NCI-H187 treated with DMSO at 0.1 percent for 48 hours (cell line): ENCODE measurements at regions not wholly inside any gene's neighbourhood (a gene's known extent, or its start where the extent isn't known, plus 50 kb on each side); places are given as distances from the start of the nearest gene placed in this dataset.
"Not testable (repeated sequence)": the region's sequence is repeated elsewhere in the genome, so short reads cannot be mapped to it uniquely, and the experiment has no call there.

ENCODE experiments used
- DNase-seq: peaks from one replicate; lab custom pipeline; 2025; lab: John Stamatoyannopoulos, UW

DNA sequence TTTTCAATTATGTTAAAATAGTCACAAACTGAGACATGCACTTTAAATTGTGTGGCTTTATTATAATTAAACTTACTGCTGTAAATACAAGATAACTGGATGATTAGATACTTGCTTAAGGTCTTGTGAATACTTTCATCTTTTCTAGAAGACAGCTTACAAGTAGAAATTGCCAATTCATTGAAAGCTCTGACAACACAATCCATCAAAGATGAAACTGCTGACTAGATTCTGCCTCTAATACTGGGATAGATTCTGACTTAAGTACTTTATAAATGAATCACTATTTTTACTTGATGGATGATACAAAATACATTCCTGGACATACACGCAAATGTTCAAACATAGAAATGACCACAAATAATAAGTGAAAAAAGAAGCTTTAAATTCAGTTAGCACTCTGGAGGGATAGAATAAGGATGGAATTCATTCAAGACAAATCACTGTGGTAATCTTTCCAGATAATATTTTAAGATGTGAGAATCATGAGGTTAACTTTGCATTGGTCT lies 876.8 kb downstream of the RPS29 start:
- DNase-seq = no peak

DNA sequence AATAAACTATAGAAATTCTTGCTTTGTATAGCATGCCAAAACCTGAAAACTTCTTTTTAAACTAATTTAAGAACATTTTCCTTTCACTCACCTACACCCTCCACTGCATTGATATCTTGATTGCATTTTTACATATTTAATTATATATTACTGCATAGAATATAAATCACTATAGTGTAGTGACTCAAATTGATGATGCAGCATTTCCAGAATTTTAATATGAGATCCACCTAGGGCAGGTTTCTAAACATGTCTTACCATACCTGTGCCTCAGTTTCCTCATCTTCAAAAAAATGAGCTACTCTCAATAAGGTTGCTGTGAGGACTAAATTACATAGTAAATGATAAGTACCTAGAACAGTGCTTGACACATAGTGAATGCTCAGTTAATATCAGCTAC lies 881.5 kb downstream of the RPS29 start:
- DNase-seq = no peak

- no peak for DNase-seq
These were observed 882.3 kb downstream of the RPS29 start for GRCh38 chr14:48703728-48704467.

DNA sequence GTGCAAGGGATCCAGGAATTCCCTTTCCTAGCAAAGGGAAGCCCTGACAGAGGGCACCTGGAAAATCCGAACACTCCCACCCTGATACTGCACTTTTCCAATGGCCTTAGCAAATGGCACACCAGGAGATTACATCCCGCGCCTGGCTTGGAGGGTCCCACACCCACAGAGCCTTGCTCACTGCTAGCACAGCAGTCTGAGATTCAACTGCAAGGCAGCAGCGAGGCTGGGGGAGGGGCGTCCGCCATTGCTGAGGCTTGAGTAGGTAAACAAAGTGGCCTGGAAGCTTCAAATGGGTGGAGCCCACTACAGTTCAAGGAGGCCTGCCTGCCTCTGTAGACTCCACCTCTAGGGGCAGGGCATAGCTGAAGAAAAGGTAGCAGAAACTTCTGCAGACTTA lies 888.8 kb downstream of the RPS29 start:
- DNase-seq = not testable (repeated sequence)

- DNase-seq = no peak
These were observed 892.4 kb downstream of the RPS29 start for GRCh38 chr14:48693793-48694192.

- DNase-seq = no peak
These were observed 895.8 kb downstream of the RPS29 start for GRCh38 chr14:48690349-48690748.

- no peak for DNase-seq
These were observed 899.5 kb downstream of the RPS29 start for GRCh38 chr14:48686650-48687049.

DNA sequence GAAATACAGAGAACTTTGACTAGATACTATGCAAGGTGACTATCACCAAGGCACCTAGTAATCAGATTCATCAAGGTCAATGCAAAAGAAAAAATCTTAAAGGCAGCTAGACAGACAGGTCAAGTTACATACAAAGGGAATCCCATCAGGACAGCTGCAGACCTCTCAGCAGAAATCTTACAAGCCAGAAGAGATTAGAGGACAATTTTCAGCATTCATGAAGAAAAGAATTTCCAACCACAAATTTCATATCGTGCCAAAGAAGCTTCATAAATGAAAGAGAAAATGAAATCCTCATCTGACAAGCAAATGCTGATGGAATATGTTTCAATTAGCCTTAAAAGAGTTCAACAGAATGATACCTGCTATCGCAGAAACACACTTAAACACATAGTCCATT lies 913.7 kb downstream of the RPS29 start:
- DNase-seq = no peak

GRCh38 chr14:48670939-48671338 lies 915.2 kb downstream of the RPS29 start:
- DNase-seq = no peak

GRCh38 chr14:48665077-48665784 lies 920.9 kb downstream of the RPS29 start:
- no peak for DNase-seq

DNA sequence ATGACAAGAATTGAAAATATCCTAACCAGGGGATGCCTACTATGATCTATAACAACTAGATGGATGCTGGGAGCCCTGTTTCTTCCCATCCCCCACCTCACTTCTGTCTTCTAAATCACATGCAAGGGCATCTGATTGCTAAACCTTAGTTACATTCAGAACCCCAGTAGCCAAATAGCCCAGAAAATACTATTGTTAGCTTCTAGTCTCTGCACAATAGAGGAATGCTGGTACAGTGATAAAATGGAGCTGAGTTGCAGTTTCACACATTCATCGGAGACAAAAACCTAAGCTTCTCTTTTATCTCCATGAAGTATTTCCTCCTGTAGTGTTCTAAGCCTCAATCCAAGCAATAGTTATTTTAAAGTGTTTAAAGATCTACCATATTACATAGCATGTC lies 942.9 kb downstream of the RPS29 start:
- DNase-seq = no peak

GRCh38 chr14:48628870-48629269 lies 953.5 kb upstream of the MDGA2 start:
- DNase-seq = no peak

GRCh38 chr14:48622980-48623379 lies 947.6 kb upstream of the MDGA2 start:
- DNase-seq = no peak

- no peak for DNase-seq
These were observed 942.7 kb upstream of the MDGA2 start for GRCh38 chr14:48618057-48618456.

DNA sequence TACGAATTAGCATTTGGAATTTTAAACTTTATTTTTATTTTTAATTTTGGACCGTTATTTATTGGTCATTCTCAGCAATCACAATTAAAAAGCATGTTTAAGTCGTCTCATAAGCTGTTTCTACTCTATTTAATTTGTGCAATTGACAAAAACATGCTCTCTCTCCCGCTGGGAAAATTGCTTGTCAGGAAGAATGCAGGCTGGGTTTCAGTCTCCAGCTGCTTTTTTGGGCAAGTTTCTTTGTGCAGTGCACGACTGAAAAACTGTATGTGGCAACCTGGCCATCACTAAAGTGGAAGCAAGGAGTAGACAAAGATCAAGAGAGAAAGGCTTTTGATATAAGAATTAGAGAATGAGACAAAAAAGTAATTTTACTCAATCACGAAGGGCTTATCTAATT lies 941.5 kb upstream of the MDGA2 start:
- DNase-seq = no peak

- DNase-seq = no peak
These were observed 940.2 kb upstream of the MDGA2 start for GRCh38 chr14:48615618-48616017.

GRCh38 chr14:48614003-48614402 lies 938.6 kb upstream of the MDGA2 start:
- no peak for DNase-seq

DNA sequence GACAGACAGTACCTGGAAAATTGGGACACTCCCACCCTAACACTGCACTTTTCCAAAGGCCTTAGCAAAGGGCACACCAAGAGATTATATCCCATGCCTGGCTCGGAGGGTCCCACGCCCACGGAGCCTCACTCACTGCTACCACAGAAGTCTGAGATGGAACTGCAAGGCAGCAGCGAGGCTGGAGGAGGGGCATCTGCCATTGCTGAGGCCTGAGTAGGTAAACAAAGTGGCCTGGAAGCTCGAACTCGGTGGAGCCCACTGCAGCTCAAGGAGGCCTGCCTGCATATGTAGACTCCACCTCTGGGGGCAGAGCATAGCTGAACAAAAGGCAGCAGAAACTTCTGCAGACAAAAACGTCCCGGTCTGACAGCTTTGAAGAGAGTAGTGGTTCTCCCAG lies 931.6 kb upstream of the MDGA2 start:
- DNase-seq = not testable (repeated sequence)

- no peak for DNase-seq
These were observed 923.1 kb upstream of the MDGA2 start for GRCh38 chr14:48598458-48598857.

DNA sequence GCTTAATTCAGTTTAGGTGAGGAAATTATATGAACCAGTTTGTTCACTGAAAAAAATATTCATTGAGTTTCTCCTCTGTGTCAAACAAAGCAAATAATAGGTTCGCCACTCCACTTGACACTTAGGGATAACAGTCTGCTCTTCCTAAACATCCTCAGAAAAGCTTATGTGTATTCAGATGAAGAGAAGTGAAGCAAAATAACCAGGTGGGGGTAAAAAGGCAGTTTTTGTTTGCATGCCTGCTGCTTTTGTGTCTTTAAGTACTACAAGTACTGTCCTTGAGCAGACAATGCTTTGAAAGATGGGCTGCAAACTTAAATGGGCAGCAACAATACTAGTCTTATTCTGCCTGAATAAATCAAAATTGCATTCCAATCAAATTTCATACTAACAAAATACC lies 910.7 kb upstream of the MDGA2 start:
- no peak for DNase-seq

GRCh38 chr14:48584031-48584430 lies 908.6 kb upstream of the MDGA2 start:
- DNase-seq = no peak

DNA sequence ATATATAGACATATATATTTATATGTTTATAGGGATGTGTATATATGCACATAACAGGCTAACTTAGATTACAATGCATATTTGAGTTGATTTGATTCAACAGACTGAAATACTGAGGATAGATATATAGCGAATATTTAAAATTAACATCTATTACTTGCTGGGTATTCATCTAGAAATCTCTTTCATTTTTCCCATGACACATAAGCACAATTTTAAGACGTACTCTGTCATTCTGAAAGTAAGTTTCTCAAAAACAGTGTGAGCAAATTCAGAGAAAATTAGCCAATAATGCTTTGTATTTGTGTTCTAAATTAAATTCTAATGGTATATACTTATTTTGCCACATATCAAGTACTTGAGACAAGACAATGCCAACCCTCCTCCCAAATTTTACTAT lies 907.5 kb upstream of the MDGA2 start:
- DNase-seq = no peak

GRCh38 chr14:48580692-48581091 lies 905.3 kb upstream of the MDGA2 start:
- DNase-seq = no peak

- DNase-seq = no peak
These were observed 900.4 kb upstream of the MDGA2 start for GRCh38 chr14:48575772-48576171.
